ENCODE measurements at regions not wholly inside any gene's neighbourhood (a gene's known extent, or its start where the extent isn't known, plus 50 kb on each side); places are given as distances from the start of the nearest gene placed in this dataset.
"Not testable (repeated sequence)": the region's sequence is repeated elsewhere in the genome, so short reads cannot be mapped to it uniquely, and the experiment has no call there.

- TF ChIP-seq POLR2AphosphoS5 (IDR thresholded peaks at IDR 0.05): peak in 2 of 4 donors; percentile 34 to 56
- TF ChIP-seq EP300 (IDR thresholded peaks at IDR 0.05): no peak
- TF ChIP-seq CTCF (IDR thresholded peaks at IDR 0.05): no peak
- no peak for TF ChIP-seq POLR2A (IDR thresholded peaks at IDR 0.05)
- DNase-seq: peak; percentile 81
- Histone ChIP-seq H3K4me3 (no peak overlapping the region), H3K9me3 (no peaks in the 10 kb centered on the region), H3K27ac (peak overlapping the region; percentile 70 to 91 (median 88)), H3K27me3 (no peaks in the 10 kb centered on the region), H3K36me3 (no peaks in the 10 kb centered on the region), H3K4me1 (peaks cover 0 to 65% (median 45%) of the 10 kb centered on the region in 4 donors)
- WGBS, 2 donors: 11 to 50% methylated on average over 7 of the region's 7 CpGs
- intact Hi-C loops (cut with DNase I): no loop called here
Observed at GRCh38 chr2:38462121-38462661, 85.1 kb upstream of the ATL2 start.

GRCh38 chr2:38461470-38461869, 84.4 kb upstream of the ATL2 start:
- intact Hi-C loops (cut with DNase I): no loop called here
- H3K9me3 ChIP-seq: no peaks in the 10 kb centered on the region
- H3K27ac ChIP-seq: peak overlapping the region; percentile 70 to 91 (median 88)
- H3K4me1 ChIP-seq: peaks cover 0 to 57% (median 37%) of the 10 kb centered on the region in 4 donors
- no peak overlapping the region for H3K4me3 ChIP-seq
- DNase-seq: no peak
- H3K27me3 ChIP-seq: no peaks in the 10 kb centered on the region
- peak in 2 of 4 donors; percentile 36 to 47 for TF ChIP-seq EP300 (IDR thresholded peaks at IDR 0.05)
- no peak for TF ChIP-seq POLR2A (IDR thresholded peaks at IDR 0.05)
- TF ChIP-seq POLR2AphosphoS5 (IDR thresholded peaks at IDR 0.05): peak in 3 of 4 donors; percentile 40 to 70 (median 42)
- no peak for TF ChIP-seq CTCF (IDR thresholded peaks at IDR 0.05)
- no peaks in the 10 kb centered on the region for H3K36me3 ChIP-seq
- WGBS, 2 donors: 19 to 57% methylated on average over 1 of the region's 1 CpG

- H3K4me1 ChIP-seq: peaks cover 0 to 46% (median 26%) of the 10 kb centered on the region in 4 donors
- intact Hi-C loops (cut with DNase I): no loop called here
- H3K27ac ChIP-seq: no peak overlapping the region
- H3K9me3 ChIP-seq: no peaks in the 10 kb centered on the region
- H3K4me3 ChIP-seq: no peak overlapping the region
- WGBS, 2 donors: 19 to 46% methylated on average over 3 of the region's 3 CpGs
- TF ChIP-seq EP300 (IDR thresholded peaks at IDR 0.05) (no peak), CTCF (IDR thresholded peaks at IDR 0.05) (no peak), POLR2A (IDR thresholded peaks at IDR 0.05) (no peak), POLR2AphosphoS5 (IDR thresholded peaks at IDR 0.05) (no peak)
- no peaks in the 10 kb centered on the region for H3K36me3 ChIP-seq
- H3K27me3 ChIP-seq: no peaks in the 10 kb centered on the region
- no peak for DNase-seq
Observed at GRCh38 chr2:38460313-38460712, 83.2 kb upstream of the ATL2 start.

GRCh38 chr2:38454081-38454480, 77.0 kb upstream of the ATL2 start:
- no peaks in the 10 kb centered on the region for H3K27me3 ChIP-seq
- no peak for DNase-seq
- no peak overlapping the region for H3K4me3 ChIP-seq
- TF ChIP-seq EP300 (IDR thresholded peaks at IDR 0.05) (no peak), POLR2AphosphoS5 (IDR thresholded peaks at IDR 0.05) (no peak), CTCF (IDR thresholded peaks at IDR 0.05) (no peak), POLR2A (IDR thresholded peaks at IDR 0.05) (no peak)
- no peak overlapping the region for H3K27ac ChIP-seq
- H3K4me1 ChIP-seq: peaks cover 0 to 4% (median 0%) of the 10 kb centered on the region in 4 donors
- H3K9me3 ChIP-seq: no peaks in the 10 kb centered on the region
- intact Hi-C loops (cut with DNase I): no loop called here
- 93 to 96% methylated on average over 4 of the region's 4 CpGs for WGBS, 2 donors
- H3K36me3 ChIP-seq: no peaks in the 10 kb centered on the region

- H3K27ac ChIP-seq; H3K27me3 ChIP-seq; intact Hi-C loops (cut with DNase I); H3K4me3 ChIP-seq; DNase-seq; H3K36me3 ChIP-seq; H3K9me3 ChIP-seq: not testable (repeated sequence)
- WGBS, 2 donors: 82 to 87% methylated on average over 5 of the region's 5 CpGs
- H3K4me1 ChIP-seq: peaks cover 0 to 22% (median 8%) of the 10 kb centered on the region in 4 donors
Observed at GRCh38 chr2:38451778-38452177, 74.7 kb upstream of the ATL2 start.

Measured in sigmoid colon (tissue), 6 donors.